Endodermal cell (in vitro differentiated cells): ENCODE measurements at regions not wholly inside any gene's neighbourhood (a gene's known extent, or its start where the extent isn't known, plus 50 kb on each side); places are given as distances from the start of the nearest gene placed in this dataset.

ENCODE experiments used
- DNase-seq: peaks from one replicate; pipeline ENCODE4 v3.0.0-alpha.2; 2017
- H3K27ac ChIP-seq: 2 replicates; pipeline ENCODE4 v1.5.1; 2013; ENCODE audit warnings: mild to moderate bottlenecking, low read depth, low read length, moderate library complexity
- H3K27me3 ChIP-seq: 2 replicates; pipeline ENCODE4 v1.6.1; 2013; ENCODE audit warnings: mild to moderate bottlenecking, low read length, moderate library complexity; ENCODE audit not compliant: insufficient read depth, control insufficient read depth, poor library complexity, severe bottlenecking
- H3K36me3 ChIP-seq: 2 replicates; pipeline ENCODE4 v1.7.0; 2013; ENCODE audit warnings: mild to moderate bottlenecking, low read length, moderate library complexity; ENCODE audit not compliant: control insufficient read depth, insufficient read depth
- H3K4me1 ChIP-seq: one replicate; pipeline ENCODE4 v1.7.0; 2013; ENCODE audit warnings: low read length; ENCODE audit not compliant: control insufficient read depth, insufficient read depth
- H3K4me3 ChIP-seq: 2 replicates; pipeline ENCODE4 v1.5.1; 2013; ENCODE audit warnings: mild to moderate bottlenecking, low read length, moderate library complexity
- H3K9ac ChIP-seq: 2 replicates; pipeline ENCODE4 v1.6.1; 2013; ENCODE audit warnings: mild to moderate bottlenecking, low read length, moderate library complexity; ENCODE audit not compliant: poor library complexity, severe bottlenecking; ENCODE audit errors: extremely low read depth
- H3K9me3 ChIP-seq: 2 replicates; pipeline ENCODE4 v1.6.1; 2013; ENCODE audit warnings: mild to moderate bottlenecking, low read length, moderate library complexity; ENCODE audit not compliant: control insufficient read depth
- H3K27ac Mint-ChIP-seq: 2 replicates; pipeline ENCODE4 v1.8.0; 2020; ENCODE audit warnings: mixed read lengths
- H3K27me3 Mint-ChIP-seq: 2 replicates; pipeline ENCODE4 v1.8.0; 2021; ENCODE audit warnings: mild to moderate bottlenecking, mixed read lengths; ENCODE audit not compliant: insufficient read depth
- H3K36me3 Mint-ChIP-seq: 2 replicates; pipeline ENCODE4 v1.8.0; 2020; ENCODE audit warnings: low read depth, mixed read lengths
- H3K4me1 Mint-ChIP-seq: 2 replicates; pipeline ENCODE4 v1.8.0; 2020; ENCODE audit warnings: mixed read lengths
- H3K4me3 Mint-ChIP-seq: 2 replicates; pipeline ENCODE4 v1.8.0; 2020; ENCODE audit warnings: mild to moderate bottlenecking, moderate library complexity, mixed read lengths
- H3K9me3 Mint-ChIP-seq: 2 replicates; pipeline ENCODE4 v1.8.0; 2020; ENCODE audit warnings: mild to moderate bottlenecking, mixed read lengths
- WGBS, 2 experiments: methylation state at CpG; one replicate each; pipeline versions ENCODE4 v1.1.5 to v1.1.7; 2013; ENCODE audit warnings: missing lambda C conversion rate in 2 of 2, mixed read lengths in 1 of 2; ENCODE audit not compliant: insufficient coverage in 1 of 2, insufficient read length in 1 of 2; 5-methylcytosine and 5-hydroxymethylcytosine counted together
- TF ChIP-seq, protein P1 (sequence below): fragments of 200-600 bp; sonication (generic); conservative IDR thresholded peaks from 2 replicates; pipeline ENCODE4 v1.5.0; 2021; ENCODE audit warnings: antibody characterized with exemption, mild to moderate bottlenecking

DNA sequence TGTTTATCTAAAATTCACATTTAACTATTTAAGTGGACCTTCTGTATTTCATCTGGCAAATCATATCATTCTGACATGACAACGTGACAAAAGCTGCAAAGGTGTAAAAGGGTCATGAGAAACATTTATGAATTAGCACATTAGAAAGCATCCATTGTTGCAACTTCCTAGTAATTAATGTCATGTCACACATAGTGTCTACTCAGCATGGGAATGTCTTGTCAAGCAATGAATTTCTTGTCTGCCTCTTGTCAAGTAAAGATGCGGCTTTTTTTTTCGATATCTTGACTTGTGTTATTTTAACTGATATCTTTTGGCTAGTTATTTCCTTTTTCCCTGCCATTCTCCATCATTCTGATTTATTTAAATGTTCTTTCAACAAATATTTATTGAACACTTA lies 463.5 kb upstream of the CXorf51B start:
- H3K4me3 Mint-ChIP-seq, result no peak overlapping the region
- no peak overlapping the region for H3K27ac Mint-ChIP-seq
- TF ChIP-seq, protein P1, sequence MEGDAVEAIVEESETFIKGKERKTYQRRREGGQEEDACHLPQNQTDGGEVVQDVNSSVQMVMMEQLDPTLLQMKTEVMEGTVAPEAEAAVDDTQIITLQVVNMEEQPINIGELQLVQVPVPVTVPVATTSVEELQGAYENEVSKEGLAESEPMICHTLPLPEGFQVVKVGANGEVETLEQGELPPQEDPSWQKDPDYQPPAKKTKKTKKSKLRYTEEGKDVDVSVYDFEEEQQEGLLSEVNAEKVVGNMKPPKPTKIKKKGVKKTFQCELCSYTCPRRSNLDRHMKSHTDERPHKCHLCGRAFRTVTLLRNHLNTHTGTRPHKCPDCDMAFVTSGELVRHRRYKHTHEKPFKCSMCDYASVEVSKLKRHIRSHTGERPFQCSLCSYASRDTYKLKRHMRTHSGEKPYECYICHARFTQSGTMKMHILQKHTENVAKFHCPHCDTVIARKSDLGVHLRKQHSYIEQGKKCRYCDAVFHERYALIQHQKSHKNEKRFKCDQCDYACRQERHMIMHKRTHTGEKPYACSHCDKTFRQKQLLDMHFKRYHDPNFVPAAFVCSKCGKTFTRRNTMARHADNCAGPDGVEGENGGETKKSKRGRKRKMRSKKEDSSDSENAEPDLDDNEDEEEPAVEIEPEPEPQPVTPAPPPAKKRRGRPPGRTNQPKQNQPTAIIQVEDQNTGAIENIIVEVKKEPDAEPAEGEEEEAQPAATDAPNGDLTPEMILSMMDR, result no peak
- H3K4me3 ChIP-seq, result no peak overlapping the region
- H3K9me3 ChIP-seq, result peaks cover 42% of the 10 kb centered on the region
- H3K4me1 Mint-ChIP-seq, result no peaks in the 10 kb centered on the region
- no peak overlapping the region for H3K9ac ChIP-seq
- no peak for DNase-seq
- no peaks in the 10 kb centered on the region for H3K27me3 ChIP-seq
- H3K27me3 Mint-ChIP-seq, result no peaks in the 10 kb centered on the region
- H3K36me3 Mint-ChIP-seq, result no peaks in the 10 kb centered on the region
- no peak overlapping the region for H3K27ac ChIP-seq
- no peaks in the 10 kb centered on the region for H3K4me1 ChIP-seq
- 68% methylated on average over 3 of the region's 3 CpGs; no CpG with 5 or more reads in 1 of the 2 experiments for WGBS, 2 experiments
- no peaks in the 10 kb centered on the region for H3K36me3 ChIP-seq
- peaks cover 22% of the 10 kb centered on the region for H3K9me3 Mint-ChIP-seq

GRCh38 chrX:146351620-146352019 lies 458.0 kb upstream of the CXorf51B start:
- Mint-ChIP-seq H3K36me3 (no peaks in the 10 kb centered on the region), H3K4me3 (no peak overlapping the region), H3K4me1 (no peaks in the 10 kb centered on the region), H3K27me3 (no peaks in the 10 kb centered on the region), H3K27ac (no peak overlapping the region), H3K9me3 (peaks cover 11% of the 10 kb centered on the region)
- H3K9me3 ChIP-seq, result peaks cover 29% of the 10 kb centered on the region
- WGBS, 2 experiments, result 89% methylated on average over 1 of the region's 1 CpG; no CpG with 5 or more reads in 1 of the 2 experiments
- H3K4me1 ChIP-seq, result no peaks in the 10 kb centered on the region
- DNase-seq, result no peak
- H3K36me3 ChIP-seq, result no peaks in the 10 kb centered on the region
- H3K9ac ChIP-seq, result no peak overlapping the region
- no peak overlapping the region for H3K4me3 ChIP-seq
- H3K27me3 ChIP-seq, result no peaks in the 10 kb centered on the region
- TF ChIP-seq, protein P1, result no peak
- H3K27ac ChIP-seq, result no peak overlapping the region

GRCh38 chrX:146355440-146355839 lies 454.1 kb upstream of the CXorf51B start:
- Histone ChIP-seq H3K9ac (no peak overlapping the region), H3K4me3 (no peak overlapping the region), H3K36me3 (no peaks in the 10 kb centered on the region), H3K27me3 (no peaks in the 10 kb centered on the region), H3K4me1 (no peaks in the 10 kb centered on the region), H3K27ac (no peak overlapping the region), H3K9me3 (peaks cover 25% of the 10 kb centered on the region)
- Mint-ChIP-seq H3K4me3 (no peak overlapping the region), H3K27me3 (no peaks in the 10 kb centered on the region), H3K4me1 (no peaks in the 10 kb centered on the region), H3K9me3 (peaks cover 33% of the 10 kb centered on the region), H3K36me3 (no peaks in the 10 kb centered on the region), H3K27ac (no peak overlapping the region)
- no peak for DNase-seq
- TF ChIP-seq, protein P1, result no peak
